ENCODE measurements at regions not wholly inside any gene's neighbourhood (a gene's known extent, or its start where the extent isn't known, plus 50 kb on each side); places are given as distances from the start of the nearest gene placed in this dataset.

- TF ChIP-seq, protein P1, sequence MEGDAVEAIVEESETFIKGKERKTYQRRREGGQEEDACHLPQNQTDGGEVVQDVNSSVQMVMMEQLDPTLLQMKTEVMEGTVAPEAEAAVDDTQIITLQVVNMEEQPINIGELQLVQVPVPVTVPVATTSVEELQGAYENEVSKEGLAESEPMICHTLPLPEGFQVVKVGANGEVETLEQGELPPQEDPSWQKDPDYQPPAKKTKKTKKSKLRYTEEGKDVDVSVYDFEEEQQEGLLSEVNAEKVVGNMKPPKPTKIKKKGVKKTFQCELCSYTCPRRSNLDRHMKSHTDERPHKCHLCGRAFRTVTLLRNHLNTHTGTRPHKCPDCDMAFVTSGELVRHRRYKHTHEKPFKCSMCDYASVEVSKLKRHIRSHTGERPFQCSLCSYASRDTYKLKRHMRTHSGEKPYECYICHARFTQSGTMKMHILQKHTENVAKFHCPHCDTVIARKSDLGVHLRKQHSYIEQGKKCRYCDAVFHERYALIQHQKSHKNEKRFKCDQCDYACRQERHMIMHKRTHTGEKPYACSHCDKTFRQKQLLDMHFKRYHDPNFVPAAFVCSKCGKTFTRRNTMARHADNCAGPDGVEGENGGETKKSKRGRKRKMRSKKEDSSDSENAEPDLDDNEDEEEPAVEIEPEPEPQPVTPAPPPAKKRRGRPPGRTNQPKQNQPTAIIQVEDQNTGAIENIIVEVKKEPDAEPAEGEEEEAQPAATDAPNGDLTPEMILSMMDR (IDR thresholded peaks at IDR 0.05; ENCODE audit: low read depth, low read length): no peak
- TF ChIP-seq POLR2A (IDR thresholded peaks at IDR 0.05; ENCODE audit: extremely low read depth, insufficient read length) (no peak), MYC (IDR thresholded peaks at IDR 0.05; ENCODE audit: low read depth, low read length) (no peak)
- TF ChIP-seq, protein P2, sequence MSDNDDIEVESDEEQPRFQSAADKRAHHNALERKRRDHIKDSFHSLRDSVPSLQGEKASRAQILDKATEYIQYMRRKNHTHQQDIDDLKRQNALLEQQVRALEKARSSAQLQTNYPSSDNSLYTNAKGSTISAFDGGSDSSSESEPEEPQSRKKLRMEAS (IDR thresholded peaks at IDR 0.05; ENCODE audit: low read depth, low read length): no peak
Measured at GRCh38 chr1:29760067-29760564, 523.8 kb downstream of the PTPRU start.

Data from NB4 (cell line).